K562 (cell line): ENCODE measurements at regions not wholly inside any gene's neighbourhood (a gene's known extent, or its start where the extent isn't known, plus 50 kb on each side); places are given as distances from the start of the nearest gene placed in this dataset.

Source experiments
- ATAC-seq: fragments of 200-7000 bp; cut with Tn5 transposase; 3 replicates; pipeline ENCODE4 v1.9.1; 2020; ENCODE audit warnings: moderate library complexity
- BruUV-seq: library from RNA; stranded (reverse); fragments of 400-500 nt; replicated peaks from 2 replicates; lab custom pipeline; 2021; lab: Mats Ljungman, UMichigan
- CTCF ChIA-PET: fragments of 300-600 bp; formaldehyde crosslinking; extraction: SDS; loops from one replicate; lab custom pipeline; 2021; ENCODE audit warnings: low intra/inter-chr PET ratio; lab: Yijun Ruan, JAX
- POLR2A ChIA-PET: fragments of 300-600, 350-650 bp; sonication (Branson Sonifier 250); formaldehyde crosslinking; extraction: SDS; loops from one replicate; lab custom pipeline; 2021; ENCODE audit warnings: antibody characterized with exemption, inconsistent platforms; lab: Yijun Ruan, JAX
- DNase-seq, 4 experiments: peaks; one replicate each; pipeline versions ENCODE4 v3.0.0 to v3.0.0-alpha.2; 2011 to 2018; ENCODE audit warnings: low spot score in 3 of 4, mixed read lengths in 3 of 4; ENCODE audit errors: extremely low read depth in 1 of 4
- FAIRE-seq: peaks from 2 replicates; lab custom pipeline; 2011; peaks lifted over from hg19 to GRCh38; lab: Jason Lieb, UNC
- H2AFZ ChIP-seq: 2 replicates; pipeline ENCODE4 v1.6.0; 2011; ENCODE audit warnings: low read depth, low read length, control low read depth, inconsistent platforms
- H3K27ac ChIP-seq: fragments of 200-600 bp; 3 replicates; pipeline ENCODE4 v1.8.0; 2011; ENCODE audit warnings: low read depth, mild to moderate bottlenecking, control low read depth, inconsistent platforms, low read length, moderate library complexity, mixed read lengths; ENCODE audit errors: extremely low read depth
- H3K27me3 ChIP-seq, 2 experiments: fragments of 300-600 bp in 1 of 2; 2 replicates in 1 of 2; 3 replicates in 1 of 2; pipeline versions ENCODE4 v1.6.0 to v1.8.0; 2011; ENCODE audit warnings: inconsistent platforms in 2 of 2, low read length in 2 of 2, mild to moderate bottlenecking in 1 of 2, mixed read lengths in 1 of 2, moderate library complexity in 1 of 2; ENCODE audit not compliant: control insufficient read depth in 2 of 2, insufficient read depth in 2 of 2
- H3K36me3 ChIP-seq: fragments of 300-600 bp; 3 replicates; pipeline ENCODE4 v1.8.0; 2011; ENCODE audit warnings: mild to moderate bottlenecking, low read length, inconsistent platforms; ENCODE audit not compliant: control insufficient read depth, insufficient read depth
- H3K4me1 ChIP-seq, 2 experiments: fragments of 200-600 bp in 1 of 2; replicated peaks in 1 of 2; 2 replicates in 1 of 2; 3 replicates in 1 of 2; pipeline versions ENCODE4 v1.5.1 to v1.8.0; 2011; ENCODE audit warnings: inconsistent platforms in 2 of 2, low read length in 2 of 2, mild to moderate bottlenecking in 1 of 2, mixed read lengths in 1 of 2, moderate library complexity in 1 of 2; ENCODE audit not compliant: control insufficient read depth in 2 of 2, insufficient read depth in 2 of 2
- H3K4me2 ChIP-seq: 2 replicates; pipeline ENCODE4 v1.6.1; 2011; ENCODE audit warnings: low read length, control low read depth, inconsistent platforms, mixed read lengths; ENCODE audit not compliant: insufficient read depth
- H3K4me3 ChIP-seq: fragments of 200-600 bp; sonication (generic), shearing (Covaris generic); 2 replicates; pipeline ENCODE4 v1.5.1; 2016; ENCODE audit warnings: control low read depth, inconsistent platforms
- H3K79me2 ChIP-seq: fragments of 200-600 bp; 3 replicates; pipeline ENCODE4 v1.8.0; 2011; ENCODE audit warnings: low read length, inconsistent platforms; ENCODE audit not compliant: control insufficient read depth, insufficient read depth
- H3K9ac ChIP-seq, 2 experiments: 2 replicates each; pipeline versions ENCODE4 v1.6.0 to v1.6.1; 2011; ENCODE audit warnings: low read depth in 2 of 2, low read length in 2 of 2, control low read depth in 1 of 2, inconsistent platforms in 1 of 2, mild to moderate bottlenecking in 1 of 2, mixed read lengths in 1 of 2; ENCODE audit not compliant: insufficient read depth in 1 of 2
- H3K9me1 ChIP-seq: one replicate; pipeline ENCODE4 v1.6.0; 2011; ENCODE audit warnings: inconsistent platforms, mild to moderate bottlenecking, low read length, moderate library complexity; ENCODE audit not compliant: control insufficient read depth, insufficient read depth
- H3K9me3 ChIP-seq: replicated peaks from 2 replicates; pipeline ENCODE4 v1.5.1; 2011; ENCODE audit warnings: low read depth, low read length, inconsistent platforms; ENCODE audit not compliant: control insufficient read depth, insufficient read depth
- H4K20me1 ChIP-seq: replicated peaks from 2 replicates; pipeline ENCODE4 v1.6.1; 2011; ENCODE audit warnings: low read length, inconsistent platforms, mixed read lengths; ENCODE audit not compliant: control insufficient read depth, insufficient read depth
- CTCFL ChIP-seq: IDR thresholded peaks from 2 replicates; pipeline ENCODE4 v1.6.1; 2011; ENCODE audit warnings: borderline replicate concordance, low read depth, mild to moderate bottlenecking, moderate library complexity, low read length; ENCODE audit not compliant: insufficient read depth, poor library complexity, severe bottlenecking
- ETV5 ChIP-seq: sonication (generic); formaldehyde crosslinking; IDR thresholded peaks from 2 replicates; pipeline ENCODE4 v1.4.0; 2020; ENCODE audit warnings: low read depth, mild to moderate bottlenecking, missing genetic modification reagents
- MAZ ChIP-seq, 2 experiments: fragments of 450-650 bp in 1 of 2; sonication (generic) in 1 of 2; formaldehyde crosslinking; IDR thresholded peaks in 1 of 2; conservative IDR thresholded peaks in 1 of 2; 2 replicates each; pipeline versions ENCODE4 v1.4.0 to v1.5.0; 2020; ENCODE audit warnings: mild to moderate bottlenecking in 1 of 2, missing genetic modification reagents in 1 of 2
- SMARCB1 ChIP-seq: IDR thresholded peaks from 2 replicates; pipeline ENCODE4 v1.6.1; 2011; ENCODE audit warnings: improper control_type of control experiment, low read depth; ENCODE audit not compliant: insufficient read length
- TARDBP ChIP-seq: fragments of 450-650 bp; IDR thresholded peaks from 2 replicates; pipeline ENCODE4 v1.6.1; 2016
- USF2 ChIP-seq: sonication (generic); formaldehyde crosslinking; IDR thresholded peaks from 2 replicates; pipeline ENCODE4 v1.5.0; 2020; ENCODE audit warnings: missing genetic modification reagents
- WHSC1 ChIP-seq: IDR thresholded peaks from one replicate; pipeline ENCODE4 v1.6.1; 2012; ENCODE audit warnings: low read length, control low read depth, inconsistent platforms
- ZFP1 ChIP-seq: fragments of 450-650 bp; formaldehyde crosslinking; IDR thresholded peaks from 2 replicates; pipeline ENCODE4 v1.4.0; 2020; ENCODE audit warnings: mild to moderate bottlenecking, mixed read lengths
- ZNF407 ChIP-seq: fragments of 450-650 bp; IDR thresholded peaks from 2 replicates; pipeline ENCODE4 v1.6.1; 2016; ENCODE audit warnings: low read depth
- ZNF668 ChIP-seq: fragments of 250-450 bp; sonication (Bioruptor Pico); IDR thresholded peaks from 2 replicates; pipeline ENCODE4 v1.8.0; 2022; ENCODE audit warnings: mild to moderate bottlenecking, inconsistent platforms
- ZNF707 ChIP-seq: fragments of 250-450 bp; sonication (Bioruptor Pico); conservative IDR thresholded peaks from 2 replicates; pipeline ENCODE4 v1.8.0; 2022; ENCODE audit warnings: inconsistent platforms, mild to moderate bottlenecking, moderate library complexity
- WGBS: fragments of 100-300 bp; shearing (Covaris generic); methylation state at CpG from one replicate; pipeline ENCODE4 v1.1.6; 2016; ENCODE audit warnings: low coverage, mixed read lengths; ENCODE audit not compliant: insufficient coverage; ENCODE audit errors: missing lambda C conversion rate; 5-methylcytosine and 5-hydroxymethylcytosine counted together
- in situ Hi-C: fragments of 300-500 bp; cut with MboI; formaldehyde crosslinking; loops from 4 replicates; pipeline ENCODE4 v1.15.0; 2018; ENCODE audit warnings: inconsistent platforms, mixed read lengths
- intact Hi-C: fragments of 100-400 bp; cut with micrococcal nuclease; formaldehyde crosslinking; loops from 2 replicates; pipeline ENCODE4 v1.14.2; 2022

- Histone ChIP-seq H3K4me2 (no peak overlapping the region), H3K9ac (no peak overlapping the region), H3K36me3 (no peaks in the 10 kb centered on the region), H4K20me1 (no peaks in the 10 kb centered on the region), H3K4me1 (no peaks in the 10 kb centered on the region), H3K27me3 (no peaks in the 10 kb centered on the region)
- CTCF ChIA-PET, result no interaction called here
- 0% methylated on average over 1 of the region's 1 CpG for WGBS
- intact Hi-C loops (no loop called here), in situ Hi-C loops (no loop called here)
- no TSS peak for BruUV-seq
- ATAC-seq (no peak), FAIRE-seq (no peak)
- POLR2A ChIA-PET, result no interaction called here
- TF ChIP-seq ZNF407 (no peak), ZNF707 (CRISPR knock-in tag) (no peak), ETV5 (CRISPR knock-in tag) (no peak), WHSC1 (no peak), CTCFL (no peak), MAZ (CRISPR knock-in tag; conservative IDR thresholded peaks at IDR 0.05 in 1 of 2, IDR thresholded peaks at IDR 0.05 in 1 of 2) (no peak), USF2 (no peak), ZNF668 (CRISPR knock-in tag) (no peak), TARDBP (no peak), ZFP1 (CRISPR knock-in tag) (no peak), SMARCB1 (no peak)
- TF ChIP-seq, all 486 proteins: peak for 0
- no peaks in the 10 kb centered on the region; the same call in 1 of the 2 replicates for H3K9me3 ChIP-seq
- no peaks in the 10 kb centered on the region for H3K9me1 ChIP-seq
- no peak overlapping the region for H3K27ac ChIP-seq
- H3K79me2 ChIP-seq, result no peaks in the 10 kb centered on the region
- no peak for DNase-seq
- H3K4me3 ChIP-seq, result no peak overlapping the region
- H2AFZ ChIP-seq, result no peak overlapping the region
Measured at GRCh38 chr1:82401116-82401515, 600.4 kb downstream of the ADGRL2 start.
